ENCODE measurements at regions not wholly inside any gene's neighbourhood (a gene's known extent, or its start where the extent isn't known, plus 50 kb on each side); places are given as distances from the start of the nearest gene placed in this dataset.

GRCh38 chr6:8906699-8907098, 471.4 kb upstream of the SLC35B3 start:
- TF ChIP-seq POLR2A (IDR thresholded peaks at IDR 0.05) (no peak), POLR2AphosphoS5 (IDR thresholded peaks at IDR 0.05) (no peak)
- TF ChIP-seq, protein P1, sequence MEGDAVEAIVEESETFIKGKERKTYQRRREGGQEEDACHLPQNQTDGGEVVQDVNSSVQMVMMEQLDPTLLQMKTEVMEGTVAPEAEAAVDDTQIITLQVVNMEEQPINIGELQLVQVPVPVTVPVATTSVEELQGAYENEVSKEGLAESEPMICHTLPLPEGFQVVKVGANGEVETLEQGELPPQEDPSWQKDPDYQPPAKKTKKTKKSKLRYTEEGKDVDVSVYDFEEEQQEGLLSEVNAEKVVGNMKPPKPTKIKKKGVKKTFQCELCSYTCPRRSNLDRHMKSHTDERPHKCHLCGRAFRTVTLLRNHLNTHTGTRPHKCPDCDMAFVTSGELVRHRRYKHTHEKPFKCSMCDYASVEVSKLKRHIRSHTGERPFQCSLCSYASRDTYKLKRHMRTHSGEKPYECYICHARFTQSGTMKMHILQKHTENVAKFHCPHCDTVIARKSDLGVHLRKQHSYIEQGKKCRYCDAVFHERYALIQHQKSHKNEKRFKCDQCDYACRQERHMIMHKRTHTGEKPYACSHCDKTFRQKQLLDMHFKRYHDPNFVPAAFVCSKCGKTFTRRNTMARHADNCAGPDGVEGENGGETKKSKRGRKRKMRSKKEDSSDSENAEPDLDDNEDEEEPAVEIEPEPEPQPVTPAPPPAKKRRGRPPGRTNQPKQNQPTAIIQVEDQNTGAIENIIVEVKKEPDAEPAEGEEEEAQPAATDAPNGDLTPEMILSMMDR (IDR thresholded peaks at IDR 0.05 in 8 of 11, conservative IDR thresholded peaks at IDR 0.05 in 3 of 11), result no peak
- Histone ChIP-seq H3K27me3 (replicated peaks in 1 of 7) (no peaks in the 10 kb centered on the region), H3K4me1 (no peaks in the 10 kb centered on the region), H3K36me3 (no peaks in the 10 kb centered on the region), H3K9me3 (peaks cover 0 to 5% (median 0%) of the 10 kb centered on the region in 8 donors), H3K27ac (no peak overlapping the region), H3K4me3 (no peak overlapping the region)
- intact Hi-C loops (cut with DNase I; ENCODE audit: low total_unique reads), result no loop called here
- DNase-seq, result no peak

DNA sequence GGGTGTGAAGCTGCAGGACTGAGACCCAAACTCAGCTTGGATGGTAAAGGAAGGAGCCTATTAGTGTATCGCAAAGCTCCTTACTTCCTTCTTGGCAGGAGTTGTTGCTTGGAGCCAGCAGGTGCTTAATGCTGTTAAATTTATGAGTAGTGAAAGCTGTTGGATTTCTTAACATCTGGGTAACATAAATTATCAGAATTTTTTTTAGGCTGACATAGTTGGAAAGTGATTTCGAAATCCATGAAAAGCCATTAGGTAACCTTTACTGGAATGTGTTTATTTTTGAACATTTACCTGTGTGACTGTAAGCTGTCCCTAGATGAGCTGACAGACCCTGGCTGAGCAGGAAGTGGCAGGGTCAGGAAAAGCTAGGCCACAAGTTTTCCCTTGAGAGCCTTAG, 470.4 kb upstream of the SLC35B3 start:
- TF ChIP-seq, protein P1 (IDR thresholded peaks at IDR 0.05 in 8 of 11, conservative IDR thresholded peaks at IDR 0.05 in 3 of 11), result no peak
- TF ChIP-seq POLR2A (IDR thresholded peaks at IDR 0.05) (no peak), POLR2AphosphoS5 (IDR thresholded peaks at IDR 0.05) (no peak)
- H3K27ac ChIP-seq, result no peak overlapping the region
- no peaks in the 10 kb centered on the region for H3K36me3 ChIP-seq
- H3K4me3 ChIP-seq, result no peak overlapping the region
- 9 to 32% (median 25%) methylated on average over 2 of the region's 2 CpGs for WGBS, 5 donors
- H3K9me3 ChIP-seq, result no peaks in the 10 kb centered on the region
- intact Hi-C loops (cut with DNase I; ENCODE audit: low total_unique reads), result no loop called here
- no peak for DNase-seq
- no peaks in the 10 kb centered on the region for H3K27me3 ChIP-seq (replicated peaks in 1 of 7)
- no peaks in the 10 kb centered on the region for H3K4me1 ChIP-seq

GRCh38 chr6:8904754-8905153, 469.4 kb upstream of the SLC35B3 start:
- TF ChIP-seq, protein P1 (IDR thresholded peaks at IDR 0.05 in 8 of 11, conservative IDR thresholded peaks at IDR 0.05 in 3 of 11), result no peak
- TF ChIP-seq POLR2AphosphoS5 (IDR thresholded peaks at IDR 0.05) (no peak), POLR2A (IDR thresholded peaks at IDR 0.05) (no peak)
- Histone ChIP-seq H3K27me3 (replicated peaks in 1 of 7) (no peaks in the 10 kb centered on the region), H3K4me3 (no peak overlapping the region), H3K27ac (no peak overlapping the region), H3K9me3 (no peaks in the 10 kb centered on the region), H3K4me1 (no peaks in the 10 kb centered on the region), H3K36me3 (no peaks in the 10 kb centered on the region)
- WGBS, 5 donors, result 47 to 60% (median 58%) methylated on average over 3 of the region's 3 CpGs
- intact Hi-C loops (cut with DNase I; ENCODE audit: low total_unique reads), result no loop called here
- no peak for DNase-seq

DNA sequence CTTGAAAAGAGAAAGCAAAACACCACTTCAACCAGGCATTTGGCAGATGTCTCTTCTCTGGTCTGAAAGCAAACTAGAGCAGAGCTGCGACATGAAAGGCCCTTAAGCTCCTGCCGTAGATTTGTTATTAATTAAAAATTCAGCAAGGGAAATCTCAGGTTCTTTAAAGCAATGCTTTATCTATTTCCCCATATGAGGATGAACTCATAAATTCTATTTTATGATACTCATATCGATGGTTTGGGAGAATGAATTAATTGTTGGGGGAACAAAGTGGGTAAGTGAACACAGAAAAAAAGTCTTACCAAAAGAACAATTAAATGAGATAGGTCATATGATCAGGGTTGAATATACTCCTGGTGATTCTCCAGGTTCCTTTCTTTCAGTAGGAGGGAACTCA, 464.7 kb upstream of the SLC35B3 start:
- Histone ChIP-seq H3K36me3 (no peaks in the 10 kb centered on the region), H3K4me3 (no peak overlapping the region), H3K27ac (no peak overlapping the region), H3K9me3 (no peaks in the 10 kb centered on the region), H3K27me3 (replicated peaks in 1 of 7) (no peaks in the 10 kb centered on the region), H3K4me1 (no peaks in the 10 kb centered on the region)
- 72 to 84% (median 83%) methylated on average over 3 of the region's 3 CpGs for WGBS, 5 donors
- DNase-seq, result no peak
- intact Hi-C loops (cut with DNase I; ENCODE audit: low total_unique reads), result no loop called here
- no peak for TF ChIP-seq POLR2AphosphoS5 (IDR thresholded peaks at IDR 0.05)
- TF ChIP-seq, protein P1 (IDR thresholded peaks at IDR 0.05 in 8 of 11, conservative IDR thresholded peaks at IDR 0.05 in 3 of 11), result no peak
- no peak for TF ChIP-seq POLR2A (IDR thresholded peaks at IDR 0.05)

Measured in spleen (tissue), 11 donors.